ENCODE measurements at regions not wholly inside any gene's neighbourhood (a gene's known extent, or its start where the extent isn't known, plus 50 kb on each side); places are given as distances from the start of the nearest gene placed in this dataset.

DNA sequence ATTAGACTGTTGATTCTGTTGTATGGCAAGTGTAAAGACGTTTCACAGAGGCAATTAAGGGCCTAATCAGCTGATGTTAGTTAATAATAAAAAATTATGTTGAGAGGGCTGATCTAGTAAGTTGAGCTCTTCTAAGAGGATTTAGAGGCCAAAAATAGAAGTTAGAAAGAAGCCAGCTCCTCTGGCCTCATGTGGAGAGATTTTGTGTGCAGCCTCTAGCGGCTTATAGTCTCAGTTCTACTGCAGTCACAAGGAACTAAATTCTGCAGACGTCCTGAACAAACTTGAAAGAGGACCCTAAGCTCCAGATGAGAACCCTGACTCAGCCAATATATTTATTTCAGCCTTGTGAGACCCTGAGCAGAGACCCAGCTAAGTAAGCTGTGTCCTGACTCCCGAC, 498.6 kb downstream of the BTBD3 start:
- TF ChIP-seq CTCF (IDR thresholded peaks at IDR 0.05; ENCODE audit: low read depth, low read length, poor library complexity, severe bottlenecking) (no peak), EZH2phosphoT487 (IDR thresholded peaks at IDR 0.05; ENCODE audit: borderline replicate concordance, low read length) (no peak)

Measured in DOHH2 (cell line).